PC-3 (cell line): ENCODE measurements at regions not wholly inside any gene's neighbourhood (a gene's known extent, or its start where the extent isn't known, plus 50 kb on each side); places are given as distances from the start of the nearest gene placed in this dataset.

Experiments used
- ATAC-seq: fragments of 200-7000 bp; cut with Tn5 transposase; 2 replicates; pipeline ENCODE4 v1.9.1; 2020; ENCODE audit warnings: mild to moderate bottlenecking, moderate library complexity
- BruUV-seq: library from RNA; stranded (reverse); fragments of 400-500 nt; replicated peaks from 2 replicates; lab custom pipeline; 2021; lab: Mats Ljungman, UMichigan
- CTCF ChIA-PET: fragments of 300-600 bp; sonication (Branson Sonifier 250); formaldehyde crosslinking; loops from one replicate; lab custom pipeline; 2022; ENCODE audit warnings: antibody characterized with exemption; lab: Charles Lee
- POLR2A ChIA-PET: fragments of 300-600 bp; sonication (Branson Sonifier 250); formaldehyde crosslinking; loops from one replicate; lab custom pipeline; 2022; ENCODE audit warnings: antibody characterized with exemption; ENCODE audit not compliant: unreplicated experiment; lab: Charles Lee
- DNase-seq: peaks from one replicate; pipeline ENCODE4 v3.0.0-alpha.2; 2015
- H2AFZ ChIP-seq: fragments of 300-600 bp; sonication (generic); 2 replicates; pipeline ENCODE4 v1.6.0; 2016; ENCODE audit warnings: antibody characterized with exemption, low read length
- H3F3A ChIP-seq: fragments of 300-600 bp; sonication (generic); one replicate; pipeline ENCODE4 v1.6.0; 2017; ENCODE audit warnings: antibody characterized with exemption, low read length, control low read depth, mild to moderate bottlenecking; ENCODE audit not compliant: unreplicated experiment
- H3K27ac ChIP-seq: fragments of 300-600 bp; sonication (generic); 2 replicates; pipeline ENCODE4 v1.5.1; 2016; ENCODE audit warnings: mild to moderate bottlenecking, low read length
- H3K27me3 ChIP-seq: fragments of 300-600 bp; sonication (generic); 2 replicates; pipeline ENCODE4 v1.6.1; 2016; ENCODE audit warnings: low read length, mixed read lengths
- H3K36me3 ChIP-seq: fragments of 300-600 bp; sonication (generic); 2 replicates; pipeline ENCODE4 v1.6.1; 2016; ENCODE audit warnings: low read depth, mixed run types, low read length, mixed read lengths
- H3K4me1 ChIP-seq: fragments of 300-600 bp; sonication (generic); 2 replicates; pipeline ENCODE4 v1.5.1; 2016; ENCODE audit warnings: low read length; ENCODE audit not compliant: insufficient read depth
- H3K4me2 ChIP-seq: fragments of 300-600 bp; sonication (generic); 2 replicates; pipeline ENCODE4 v1.6.0; 2016; ENCODE audit warnings: low read length
- H3K4me3 ChIP-seq: fragments of 300-600 bp; sonication (generic); 2 replicates; pipeline ENCODE4 v1.5.1; 2016; ENCODE audit warnings: mild to moderate bottlenecking, low read length, mixed read lengths
- H3K79me2 ChIP-seq: fragments of 300-600 bp; sonication (generic); 2 replicates; pipeline ENCODE4 v1.6.1; 2017; ENCODE audit warnings: low read length, mixed read lengths
- H3K9ac ChIP-seq: fragments of 300-600 bp; sonication (generic); 2 replicates; pipeline ENCODE4 v1.6.0; 2016; ENCODE audit warnings: mild to moderate bottlenecking, low read length
- H3K9me2 ChIP-seq: fragments of 300-600 bp; sonication (generic); replicated peaks from 2 replicates; pipeline ENCODE4 v1.6.1; 2016; ENCODE audit warnings: mixed run types, low read length, mixed read lengths
- H3K9me3 ChIP-seq: fragments of 300-600 bp; sonication (generic); 2 replicates; pipeline ENCODE4 v1.6.1; 2016; ENCODE audit warnings: low read length, mixed read lengths
- H4K20me1 ChIP-seq: fragments of 300-600 bp; sonication (generic); 2 replicates; pipeline ENCODE4 v1.6.1; 2016; ENCODE audit warnings: low read length, mixed read lengths
- CTCF ChIP-seq: fragments of 300-600 bp; sonication (generic); conservative IDR thresholded peaks from 2 replicates; pipeline ENCODE4 v1.5.1; 2017; ENCODE audit warnings: antibody characterized with exemption, low read depth, mild to moderate bottlenecking, low read length
- EZH2 ChIP-seq: fragments of 300-600 bp; sonication (generic); IDR thresholded peaks from one replicate; pipeline ENCODE4 v1.6.1; 2017; ENCODE audit warnings: antibody characterized with exemption, mild to moderate bottlenecking, low read length; ENCODE audit not compliant: unreplicated experiment
- EZH2phosphoT487 ChIP-seq: fragments of 300-600 bp; sonication (generic); IDR thresholded peaks from 2 replicates; pipeline ENCODE4 v1.6.1; 2018; ENCODE audit warnings: mild to moderate bottlenecking, antibody characterized with exemption, low read length, borderline replicate concordance
- intact Hi-C: fragments of 100-400 bp; cut with micrococcal nuclease; formaldehyde crosslinking; loops from 2 replicates; pipeline ENCODE4 v1.9.0; 2023

- Histone ChIP-seq H3K4me3 (no peak overlapping the region), H3K27me3 (no peaks in the 10 kb centered on the region; the same call in 1 of the 2 replicates), H3K27ac (no peak overlapping the region), H3K79me2 (no peaks in the 10 kb centered on the region), H3K4me1 (no peaks in the 10 kb centered on the region), H3K9me3 (no peaks in the 10 kb centered on the region), H3K4me2 (no peak overlapping the region), H4K20me1 (no peaks in the 10 kb centered on the region), H3K36me3 (no peaks in the 10 kb centered on the region), H3F3A (no peaks in the 10 kb centered on the region), H3K9me2 (no peaks in the 10 kb centered on the region), H2AFZ (no peak overlapping the region), H3K9ac (no peak overlapping the region)
- intact Hi-C loops, result no loop called here
- ATAC-seq, result no peak
- CTCF ChIA-PET, result no interaction called here
- TF ChIP-seq EZH2, result no peak
- no peak for TF ChIP-seq CTCF
- TF ChIP-seq EZH2phosphoT487, result no peak
- POLR2A ChIA-PET, result no interaction called here
- DNase-seq, result no peak
- BruUV-seq, result no TSS peak
Observed at GRCh38 chr15:81890496-81890895, 155.3 kb downstream of the MEX3B start.

GRCh38 chr15:81889485-81889881, 156.3 kb downstream of the MEX3B start:
- no peaks in the 10 kb centered on the region for H3K9me3 ChIP-seq
- TF ChIP-seq EZH2phosphoT487, result no peak
- TF ChIP-seq EZH2, result no peak
- TF ChIP-seq CTCF, result no peak
- no peak overlapping the region for H3K27ac ChIP-seq
- POLR2A ChIA-PET, result no interaction called here
- no peak overlapping the region for H3K4me2 ChIP-seq
- no TSS peak for BruUV-seq
- no peaks in the 10 kb centered on the region for H3K9me2 ChIP-seq
- no peak overlapping the region for H3K4me3 ChIP-seq
- H3K79me2 ChIP-seq, result no peaks in the 10 kb centered on the region
- no peaks in the 10 kb centered on the region for H3K4me1 ChIP-seq
- no peaks in the 10 kb centered on the region for H4K20me1 ChIP-seq
- no peak overlapping the region for H3K9ac ChIP-seq
- no peak overlapping the region for H2AFZ ChIP-seq
- no peaks in the 10 kb centered on the region; the same call in 1 of the 2 replicates for H3K27me3 ChIP-seq
- no peaks in the 10 kb centered on the region for H3F3A ChIP-seq
- H3K36me3 ChIP-seq, result no peaks in the 10 kb centered on the region
- no peak for DNase-seq
- intact Hi-C loops, result no loop called here
- CTCF ChIA-PET, result no interaction called here
- no peak for ATAC-seq

GRCh38 chr15:81888748-81889484, 156.9 kb downstream of the MEX3B start:
- no peak for TF ChIP-seq EZH2
- no peak for TF ChIP-seq EZH2phosphoT487
- TF ChIP-seq CTCF, result no peak
- no peaks in the 10 kb centered on the region for H3K4me1 ChIP-seq
- no peak overlapping the region for H3K4me3 ChIP-seq
- no peaks in the 10 kb centered on the region for H3K79me2 ChIP-seq
- intact Hi-C loops, result no loop called here
- no peaks in the 10 kb centered on the region for H3K36me3 ChIP-seq
- H3K9ac ChIP-seq, result no peak overlapping the region
- no peak overlapping the region for H2AFZ ChIP-seq
- H3K27me3 ChIP-seq, result no peaks in the 10 kb centered on the region; the same call in 1 of the 2 replicates
- H3K4me2 ChIP-seq, result no peak overlapping the region
- ChIA-PET POLR2A (no interaction called here), CTCF (no interaction called here)
- H3K27ac ChIP-seq, result no peak overlapping the region
- DNase-seq (no peak), ATAC-seq (no peak)
- no peaks in the 10 kb centered on the region for H4K20me1 ChIP-seq
- BruUV-seq, result no TSS peak
- H3K9me3 ChIP-seq, result no peaks in the 10 kb centered on the region
- no peaks in the 10 kb centered on the region for H3F3A ChIP-seq
- no peaks in the 10 kb centered on the region for H3K9me2 ChIP-seq
